ENCODE measurements at regions not wholly inside any gene's neighbourhood (a gene's known extent, or its start where the extent isn't known, plus 50 kb on each side); places are given as distances from the start of the nearest gene placed in this dataset.

DNA sequence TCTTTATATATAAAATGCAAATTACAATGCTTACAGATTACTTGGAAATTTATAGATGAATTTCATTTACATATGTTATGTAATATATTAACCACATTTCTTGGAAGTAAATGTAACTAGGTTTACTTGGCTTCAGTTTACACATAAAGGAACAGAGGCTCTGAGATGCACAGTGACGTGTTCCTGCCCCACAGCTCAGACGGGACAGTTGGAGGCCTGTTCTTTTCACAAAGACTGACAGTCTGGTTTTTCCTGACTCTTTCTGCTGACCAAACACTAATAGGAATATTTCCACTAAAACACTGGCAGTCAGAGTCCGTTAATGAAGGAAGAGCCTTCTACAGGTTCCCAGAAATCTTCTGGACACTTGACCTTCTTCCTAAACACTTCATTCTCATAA lies 336.1 kb downstream of the MFSD1 start:
- DNase-seq: no peak

GRCh38 chr3:159139326-159139725 lies 337.5 kb downstream of the MFSD1 start:
- no peak for DNase-seq

DNA sequence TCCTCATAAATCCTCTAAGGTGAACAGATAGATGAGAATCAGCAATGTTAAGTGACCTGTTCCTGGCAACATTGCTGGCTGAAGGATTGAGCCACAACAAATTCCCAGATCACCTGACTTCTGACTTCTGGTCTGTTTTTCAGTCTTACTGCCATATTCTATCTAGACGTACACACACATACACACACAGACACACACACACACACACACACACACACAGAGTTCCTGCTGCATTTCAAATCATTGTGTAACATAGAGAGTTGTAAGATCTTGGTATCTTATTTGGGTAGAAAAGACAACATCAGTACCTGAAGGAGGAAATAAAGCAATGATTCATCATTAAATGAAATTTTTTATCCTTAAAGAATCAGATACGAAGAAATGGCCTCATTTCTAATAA lies 342.6 kb downstream of the MFSD1 start:
- no peak for DNase-seq

DNA sequence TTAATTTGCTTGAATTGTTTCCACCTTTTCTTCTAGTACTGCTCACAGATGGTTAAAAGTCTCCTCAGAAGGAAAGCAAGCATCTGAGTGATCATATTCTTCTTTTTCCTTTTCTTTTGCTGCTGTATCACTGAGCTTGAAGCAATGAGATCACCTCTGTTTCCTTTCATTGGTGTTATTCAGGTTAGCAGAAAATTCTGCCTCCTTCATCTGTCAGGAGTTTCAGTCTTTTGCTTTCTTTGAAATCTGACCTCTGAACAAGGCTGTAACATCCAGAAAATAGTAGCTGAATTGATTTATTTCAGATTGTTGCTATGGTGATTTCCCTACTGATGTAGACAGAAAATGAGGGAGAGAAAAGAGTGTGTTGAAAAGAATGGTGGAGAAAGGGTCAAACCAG lies 343.0 kb downstream of the MFSD1 start:
- no peak for DNase-seq

DNA sequence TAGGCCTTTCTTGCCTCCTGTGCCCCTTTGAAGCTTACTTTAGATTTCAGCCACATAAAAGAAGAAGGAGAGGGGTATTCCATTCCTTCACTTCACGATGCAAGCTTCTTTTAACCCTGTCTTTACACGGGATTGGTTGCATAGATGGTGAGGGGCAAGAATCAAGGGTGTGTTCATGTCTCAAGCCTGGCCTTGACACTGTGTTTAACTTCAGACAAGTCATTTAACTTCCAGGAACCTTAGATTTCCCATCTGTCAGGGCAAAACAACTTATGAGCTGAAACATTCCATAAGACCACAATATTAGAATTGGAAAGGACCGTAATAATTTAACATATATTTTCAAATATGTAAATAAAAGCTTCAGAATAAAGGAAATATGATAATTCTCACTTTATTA lies 344.5 kb downstream of the MFSD1 start:
- DNase-seq: no peak

DNA sequence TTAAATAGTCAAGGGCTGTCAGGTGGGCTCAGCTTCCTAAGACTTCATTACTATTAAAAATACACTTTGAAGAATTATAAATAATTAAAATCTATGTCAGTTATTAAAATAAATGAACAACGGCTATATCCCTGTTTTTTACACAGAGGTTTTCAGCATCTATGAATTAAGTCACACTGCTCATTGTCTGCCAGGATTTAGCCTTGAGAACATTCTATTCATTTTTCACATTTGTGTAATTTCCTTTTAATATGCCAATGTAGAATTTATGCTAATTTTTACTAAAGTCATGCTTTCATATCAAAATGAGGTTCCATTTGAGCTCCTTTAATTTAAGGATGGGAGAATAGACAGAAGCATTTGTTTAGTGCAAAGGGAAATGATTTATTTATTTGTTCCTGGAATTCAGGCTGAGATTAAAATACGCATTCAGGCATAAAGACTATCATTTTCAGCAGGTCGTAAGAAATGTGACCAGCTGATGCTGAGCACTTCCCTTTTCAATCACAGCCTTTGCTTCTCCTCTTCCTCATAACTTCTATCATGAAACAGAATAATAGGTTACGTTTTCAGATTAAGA lies 345.1 kb downstream of the MFSD1 start:
- no peak for DNase-seq

GRCh38 chr3:159147813-159148212 lies 346.0 kb downstream of the MFSD1 start:
- DNase-seq: no peak

GRCh38 chr3:159148466-159148865 lies 346.6 kb downstream of the MFSD1 start:
- DNase-seq: no peak

GRCh38 chr3:159149131-159149530 lies 347.3 kb downstream of the MFSD1 start:
- DNase-seq: peak; percentile 19

- DNase-seq: no peak
These were observed 347.8 kb downstream of the MFSD1 start for GRCh38 chr3:159149633-159150032.

DNA sequence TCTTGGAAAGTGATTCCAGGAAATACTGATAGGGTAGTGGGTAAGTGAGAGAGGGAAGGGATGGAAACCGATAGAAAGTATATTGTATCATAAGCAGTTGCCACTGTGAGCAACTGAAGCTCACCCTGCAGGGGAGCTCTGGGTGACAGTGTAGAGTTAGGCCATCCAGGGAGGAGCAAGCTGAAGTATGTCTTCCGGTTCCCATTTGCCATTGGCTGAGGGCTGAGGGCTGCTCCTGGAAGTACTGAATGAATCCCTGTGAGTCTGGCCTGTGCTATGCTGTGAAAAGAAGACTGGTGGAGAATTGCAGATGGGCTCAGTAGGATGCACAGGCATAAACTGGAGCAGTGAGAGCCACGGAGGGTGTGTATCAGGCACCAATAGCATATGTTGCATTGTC lies 348.3 kb downstream of the MFSD1 start:
- DNase-seq: no peak

- no peak for DNase-seq
These were observed 349.3 kb downstream of the MFSD1 start for GRCh38 chr3:159151130-159151529.

GRCh38 chr3:159157275-159157674 lies 355.4 kb downstream of the MFSD1 start:
- no peak for DNase-seq

DNA sequence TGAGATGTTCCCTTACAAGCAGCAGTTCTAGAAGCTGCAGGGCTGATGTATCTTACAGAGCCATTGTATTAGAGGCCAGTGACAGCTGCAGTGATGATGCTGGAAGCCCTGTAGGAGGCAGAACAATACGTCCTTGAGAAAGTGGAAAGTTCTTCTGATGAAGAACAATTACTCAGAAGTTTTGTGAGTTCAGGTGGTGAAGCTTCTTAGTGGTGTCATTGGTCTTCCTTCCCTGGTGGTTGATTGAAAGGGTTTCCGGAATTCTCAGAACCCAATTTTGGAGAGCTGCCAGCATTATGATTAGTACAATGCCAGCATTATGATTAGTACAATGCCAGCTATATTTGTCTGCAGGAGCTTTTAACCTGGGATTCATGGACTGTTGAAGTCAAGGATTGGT lies 356.4 kb downstream of the MFSD1 start:
- DNase-seq: no peak

DNA sequence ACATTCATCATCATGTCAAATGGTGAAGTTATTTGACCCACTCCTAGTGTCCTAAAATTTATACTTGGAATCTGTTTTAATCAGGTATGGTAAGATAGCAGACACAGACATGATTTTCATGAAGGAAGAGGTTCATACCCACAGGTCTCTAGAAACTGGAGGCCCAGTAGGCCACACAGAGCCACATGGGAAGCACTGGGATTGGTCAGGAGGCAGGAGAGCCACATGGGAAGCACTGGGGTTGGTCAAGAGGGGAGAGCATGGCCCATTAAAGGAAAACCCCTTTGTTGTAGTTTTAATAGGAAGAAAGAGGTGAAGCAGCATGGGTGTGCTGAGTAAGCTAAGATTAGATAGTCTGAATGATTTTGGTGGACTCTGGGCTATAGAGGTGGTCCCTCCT lies 356.9 kb downstream of the MFSD1 start:
- no peak for DNase-seq

DNA sequence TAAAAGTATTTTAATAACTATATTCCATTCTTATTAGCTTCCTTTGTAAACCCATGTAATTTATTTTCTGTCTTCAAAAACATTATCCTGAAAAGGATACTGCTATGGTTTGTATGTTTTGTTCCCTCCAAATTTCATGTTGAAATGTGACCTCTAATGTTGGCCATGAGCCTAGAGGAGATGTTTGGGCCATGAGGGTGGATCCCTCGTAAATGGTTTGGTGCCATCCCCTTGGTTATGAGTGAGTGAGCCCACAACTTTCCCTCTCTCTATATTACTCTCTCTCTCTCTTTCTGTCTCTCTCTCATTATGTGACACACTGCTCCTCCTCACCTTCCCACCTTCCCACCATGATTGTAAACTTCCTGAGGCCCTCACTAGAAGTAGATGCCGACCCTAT lies 357.7 kb downstream of the MFSD1 start:
- no peak for DNase-seq

GRCh38 chr3:159163656-159164055 lies 361.8 kb downstream of the MFSD1 start:
- DNase-seq: no peak

- no peak for DNase-seq
These were observed 364.1 kb downstream of the MFSD1 start for GRCh38 chr3:159165961-159166360.

- no peak for DNase-seq
These were observed 365.2 kb downstream of the MFSD1 start for GRCh38 chr3:159166899-159167586.

DNA sequence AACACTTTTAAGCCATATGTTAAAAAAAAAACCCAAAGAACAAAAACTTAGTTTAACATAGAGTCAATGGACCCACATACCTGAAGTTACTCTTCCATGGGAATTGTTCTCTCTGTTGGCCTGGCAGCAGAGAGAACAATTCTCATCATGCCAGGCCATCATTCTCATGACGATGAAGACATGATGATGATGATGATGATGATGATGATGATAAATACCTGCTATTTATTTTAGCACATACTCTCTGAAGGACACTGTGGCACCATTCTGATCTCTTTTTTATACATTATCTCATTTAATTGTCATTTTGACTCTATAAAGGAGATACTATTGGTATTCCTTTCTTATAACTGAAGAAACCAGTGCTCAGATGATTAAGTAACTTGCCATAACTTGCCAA lies 366.9 kb downstream of the MFSD1 start:
- DNase-seq: no peak

- no peak for DNase-seq
These were observed 368.0 kb downstream of the MFSD1 start for GRCh38 chr3:159169828-159170227.

DNA sequence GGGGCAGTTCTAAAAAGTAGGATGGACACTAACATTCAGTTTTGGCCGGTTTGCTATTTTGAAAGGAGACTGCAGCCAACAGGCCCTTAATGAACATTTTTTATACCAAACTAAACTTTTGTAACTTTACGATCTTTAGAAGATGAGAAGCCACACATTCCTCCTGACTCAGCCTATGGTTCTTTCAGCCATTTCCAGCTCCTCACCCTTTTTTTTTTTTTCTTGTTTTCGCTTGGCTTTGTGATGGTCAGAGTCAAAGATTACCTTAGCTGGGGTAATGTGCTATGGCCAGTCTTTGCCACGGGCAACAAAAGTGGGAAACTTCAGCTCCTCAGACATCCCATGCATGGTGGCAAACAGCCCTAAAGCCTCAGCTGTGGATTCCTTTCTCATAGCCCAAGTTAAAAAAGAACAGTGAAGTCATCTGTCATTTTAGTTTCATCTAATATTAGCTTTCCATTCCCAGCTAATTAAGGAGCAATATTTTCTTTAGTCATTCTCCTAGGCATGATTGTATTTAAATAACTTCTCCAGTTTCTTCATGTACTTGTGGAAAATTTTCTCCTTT lies 368.7 kb downstream of the MFSD1 start:
- DNase-seq: no peak

- DNase-seq: no peak
These were observed 369.5 kb downstream of the MFSD1 start for GRCh38 chr3:159171333-159171732.

GRCh38 chr3:159172473-159172872 lies 370.6 kb downstream of the MFSD1 start:
- no peak for DNase-seq
